Activated CD4-positive, alpha-beta T cell treated with anti-CD3 and anti-CD28 coated beads for 24 hours (primary cell): ENCODE measurements at regions not wholly inside any gene's neighbourhood (a gene's known extent, or its start where the extent isn't known, plus 50 kb on each side); places are given as distances from the start of the nearest gene placed in this dataset.
"Not testable (repeated sequence)": the region's sequence is repeated elsewhere in the genome, so short reads cannot be mapped to it uniquely, and the experiment has no call there.

Experiments used
- DNase-seq, 2 donors: peaks; one replicate each; pipeline ENCODE4 v3.0.0-alpha.2; 2020; ENCODE audit warnings: low read depth in 2 of 2

- no peak for DNase-seq
Observed at GRCh38 chr6:149127212-149127611, 190.3 kb upstream of the TAB2 start.

DNA sequence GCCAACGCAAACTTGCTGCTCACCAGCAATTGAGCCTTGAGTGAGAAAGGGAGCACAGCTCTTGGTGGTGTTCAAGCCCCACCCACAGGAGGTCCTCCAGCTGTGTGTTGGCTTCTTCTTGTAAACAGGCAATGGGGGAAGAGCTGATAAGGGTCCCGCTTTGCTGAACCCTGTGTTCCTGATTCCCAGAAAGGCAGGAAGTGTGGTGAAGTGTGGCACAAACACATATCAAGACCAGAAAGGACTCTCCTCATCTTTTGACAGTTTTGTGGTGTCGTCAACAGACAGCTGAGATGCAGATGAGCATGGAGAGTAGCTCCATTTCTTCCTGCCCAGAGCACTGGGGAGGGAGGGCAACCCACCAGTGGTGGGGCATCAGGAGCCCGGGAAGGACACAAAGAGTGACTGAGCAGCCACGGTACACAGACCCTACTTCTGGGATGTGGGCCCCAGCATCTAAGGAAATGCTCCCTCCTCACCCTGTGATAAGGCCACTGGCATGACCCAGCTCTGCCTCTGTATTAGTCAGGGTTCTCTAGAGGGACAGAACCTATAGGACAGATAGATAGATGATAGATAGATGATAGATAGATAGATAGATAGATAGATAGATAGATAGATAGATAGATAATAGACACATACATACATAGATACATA, 188.9 kb upstream of the TAB2 start:
- DNase-seq = no peak

GRCh38 chr6:149129371-149130077, 188.0 kb upstream of the TAB2 start:
- no peak for DNase-seq

DNA sequence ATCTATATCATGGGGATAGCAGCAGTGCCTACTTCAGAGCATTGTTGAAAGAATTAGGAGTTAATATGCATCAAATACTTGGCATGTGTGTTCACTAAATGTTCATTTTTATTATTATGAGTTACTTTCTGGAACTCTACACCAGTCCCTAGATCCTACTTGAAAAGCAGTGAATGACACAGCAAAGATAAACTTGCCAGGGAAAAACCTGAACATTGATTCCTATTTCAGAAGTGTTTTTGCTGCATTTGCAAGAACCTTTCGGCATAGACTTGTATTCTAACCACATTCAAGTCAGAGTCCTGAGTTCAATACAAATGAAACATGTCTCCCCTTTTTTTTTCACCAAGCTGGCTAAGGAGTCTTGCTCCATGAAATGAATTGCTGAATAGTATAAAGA, 187.4 kb upstream of the TAB2 start:
- no peak for DNase-seq

DNA sequence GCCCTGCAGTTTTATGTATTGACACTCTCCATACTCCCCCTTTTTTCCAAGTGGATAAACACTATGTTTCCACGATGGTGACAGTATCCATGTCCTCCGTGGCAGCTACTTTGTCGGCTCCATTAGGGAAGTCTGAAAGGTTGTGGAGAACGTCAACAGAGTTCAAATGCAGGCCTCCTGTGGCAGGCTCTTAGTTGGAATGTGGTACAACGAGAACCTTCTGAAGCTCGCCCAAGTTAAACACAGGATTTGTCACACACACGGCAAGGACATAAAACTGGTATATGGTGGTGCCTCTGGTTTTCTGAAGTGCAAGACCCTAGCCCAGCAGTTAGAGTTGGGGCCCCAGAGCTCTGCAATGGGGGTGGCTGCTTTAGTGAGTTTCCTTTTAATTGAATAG, 187.0 kb upstream of the TAB2 start:
- no peak for DNase-seq

- DNase-seq = no peak
Observed at GRCh38 chr6:149131891-149132290, 185.6 kb upstream of the TAB2 start.

DNA sequence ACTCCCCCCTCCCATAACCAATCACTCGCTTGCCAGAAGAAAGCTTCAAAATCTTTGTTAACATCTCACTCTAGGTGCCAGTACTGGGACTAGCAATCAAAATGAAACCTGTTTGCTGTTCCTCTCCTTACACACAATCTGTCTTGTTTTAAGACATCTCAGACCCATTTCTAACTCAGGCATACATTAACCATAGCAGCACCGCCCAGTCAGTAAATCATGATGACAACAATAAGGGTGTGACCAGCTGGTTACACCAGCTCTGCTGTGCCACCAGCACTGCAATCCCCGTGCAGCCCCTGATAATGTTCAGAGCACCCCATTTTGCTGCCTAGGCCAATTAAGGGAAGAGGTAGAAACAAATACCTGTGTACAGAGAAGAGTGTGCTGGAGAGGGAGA, 185.2 kb upstream of the TAB2 start:
- DNase-seq = no peak

DNA sequence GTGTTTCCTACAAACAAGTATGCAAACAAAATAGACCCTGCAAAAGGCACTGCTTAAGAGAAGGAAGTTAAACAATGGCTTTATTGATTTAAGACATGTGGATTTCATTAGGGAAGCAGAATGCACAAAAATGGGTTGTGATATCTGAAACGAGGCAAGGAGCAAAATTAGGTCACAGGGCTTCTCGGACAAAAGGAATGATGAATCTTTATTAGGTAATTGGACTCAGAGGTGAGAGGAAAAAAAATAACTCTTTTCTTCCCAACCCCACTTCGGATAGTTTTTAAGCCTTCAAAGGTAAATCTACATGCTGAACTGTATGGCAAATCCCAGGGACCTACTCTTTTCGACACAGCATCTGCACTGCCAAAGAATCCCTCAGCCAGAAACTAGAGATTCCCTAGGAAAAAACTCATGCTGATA, 183.0 kb upstream of the TAB2 start:
- DNase-seq = no peak

DNA sequence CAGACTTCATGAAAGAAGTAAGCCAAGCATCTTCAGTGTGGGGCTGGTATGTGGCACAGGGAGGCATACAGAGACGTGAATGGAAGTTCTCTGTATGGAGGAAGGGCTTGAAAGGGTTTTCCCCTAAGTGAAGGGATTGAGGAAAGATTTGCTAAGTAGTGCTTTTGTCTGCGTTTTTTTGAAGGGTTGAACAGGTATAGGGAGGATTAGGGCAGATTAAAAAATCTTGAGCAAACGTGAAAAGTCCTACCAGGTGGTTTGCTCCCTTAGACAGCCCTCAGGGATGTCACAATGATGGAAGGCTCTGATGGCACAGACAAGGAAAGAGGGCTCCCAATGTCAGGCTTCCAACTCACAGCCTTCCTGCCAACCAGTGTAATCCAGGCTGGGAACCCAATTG, 181.7 kb upstream of the TAB2 start:
- no peak for DNase-seq

DNA sequence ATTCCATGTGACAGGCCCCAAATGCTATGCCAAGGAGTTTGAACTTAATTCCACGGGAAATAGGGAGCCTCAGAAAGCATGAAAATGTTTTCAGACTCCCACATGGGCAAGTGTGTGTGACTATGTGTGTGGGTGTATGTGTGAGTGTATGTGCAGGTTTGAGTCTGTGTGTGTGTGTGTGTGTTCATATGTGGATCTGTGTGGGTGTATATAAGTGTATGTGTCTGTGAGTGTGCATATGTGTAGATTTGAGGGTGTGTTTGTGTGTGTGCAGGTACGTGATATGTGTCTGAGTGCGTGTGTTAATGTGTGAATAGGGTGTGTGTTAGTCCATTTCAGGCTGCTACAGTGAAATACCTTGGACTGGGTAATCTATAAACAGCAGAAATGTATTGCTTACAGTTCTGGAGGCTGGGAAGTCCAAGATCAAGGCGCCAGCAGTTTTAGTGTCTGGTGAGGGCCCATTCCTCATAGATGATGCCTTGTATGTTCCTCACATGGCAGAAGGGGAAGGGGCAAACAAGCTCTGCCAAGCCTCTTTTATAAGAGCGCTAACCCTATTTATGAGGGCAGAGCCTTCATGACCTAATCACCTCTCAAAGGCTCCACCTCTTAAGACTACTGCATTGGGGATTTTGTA, 181.1 kb upstream of the TAB2 start:
- DNase-seq = no peak

- no peak for DNase-seq
Observed at GRCh38 chr6:149136913-149137286, 180.6 kb upstream of the TAB2 start.

DNA sequence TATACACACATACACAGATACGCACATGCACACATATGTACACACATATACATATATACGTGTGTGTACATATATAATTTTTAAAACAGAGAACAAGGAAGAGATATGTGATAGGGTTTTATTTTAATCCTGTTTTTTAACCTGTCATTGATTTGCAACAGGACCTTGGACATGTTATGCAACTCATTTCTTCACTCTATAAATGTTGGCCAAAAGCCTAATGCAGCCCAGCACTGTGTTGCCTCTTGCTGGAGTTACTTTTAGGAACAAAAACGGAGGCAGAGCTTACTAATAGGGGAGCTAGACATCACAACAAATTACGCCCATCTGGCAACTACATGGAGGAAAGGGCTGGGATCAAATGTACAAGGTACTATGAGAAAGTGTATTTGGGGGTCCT, 179.9 kb upstream of the TAB2 start:
- no peak for DNase-seq

DNA sequence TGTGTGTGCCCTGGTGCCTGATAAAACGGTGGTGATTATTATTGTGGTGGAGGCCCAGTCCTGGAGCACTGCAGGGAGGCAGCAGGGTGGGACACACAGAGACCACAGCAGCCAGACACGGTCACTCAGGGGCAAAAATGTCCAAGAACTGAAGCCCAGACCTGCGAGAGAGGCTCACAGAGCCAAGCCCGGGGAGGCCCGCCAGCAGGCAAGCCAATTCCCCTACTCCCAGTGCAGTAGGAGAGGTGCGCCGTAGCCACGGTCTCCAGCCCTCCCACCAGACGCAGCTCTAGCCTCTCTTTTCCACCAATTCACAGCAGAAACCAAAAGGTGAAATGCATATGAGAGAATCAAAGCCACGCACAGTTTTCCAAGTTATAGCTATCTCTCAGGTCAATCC, 179.4 kb upstream of the TAB2 start:
- DNase-seq = no peak

- no peak for DNase-seq
Observed at GRCh38 chr6:149138699-149139294, 178.7 kb upstream of the TAB2 start.

DNA sequence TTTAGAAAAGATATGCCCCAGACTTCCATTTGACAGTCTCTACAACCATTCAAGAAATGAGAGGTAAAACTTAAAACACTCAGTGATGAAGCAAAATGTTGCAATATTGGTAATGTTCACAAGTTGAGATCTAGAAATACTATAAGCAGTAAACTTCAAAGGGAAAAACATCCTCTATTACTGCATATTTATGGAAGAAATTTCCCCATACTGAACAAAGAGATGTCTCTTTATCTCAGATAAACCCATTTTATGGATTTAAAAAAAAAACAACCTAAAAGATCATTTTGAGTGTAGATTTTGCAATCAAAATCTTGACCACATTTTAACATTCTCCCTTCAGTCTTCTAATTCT, 177.8 kb upstream of the TAB2 start:
- DNase-seq = no peak

DNA sequence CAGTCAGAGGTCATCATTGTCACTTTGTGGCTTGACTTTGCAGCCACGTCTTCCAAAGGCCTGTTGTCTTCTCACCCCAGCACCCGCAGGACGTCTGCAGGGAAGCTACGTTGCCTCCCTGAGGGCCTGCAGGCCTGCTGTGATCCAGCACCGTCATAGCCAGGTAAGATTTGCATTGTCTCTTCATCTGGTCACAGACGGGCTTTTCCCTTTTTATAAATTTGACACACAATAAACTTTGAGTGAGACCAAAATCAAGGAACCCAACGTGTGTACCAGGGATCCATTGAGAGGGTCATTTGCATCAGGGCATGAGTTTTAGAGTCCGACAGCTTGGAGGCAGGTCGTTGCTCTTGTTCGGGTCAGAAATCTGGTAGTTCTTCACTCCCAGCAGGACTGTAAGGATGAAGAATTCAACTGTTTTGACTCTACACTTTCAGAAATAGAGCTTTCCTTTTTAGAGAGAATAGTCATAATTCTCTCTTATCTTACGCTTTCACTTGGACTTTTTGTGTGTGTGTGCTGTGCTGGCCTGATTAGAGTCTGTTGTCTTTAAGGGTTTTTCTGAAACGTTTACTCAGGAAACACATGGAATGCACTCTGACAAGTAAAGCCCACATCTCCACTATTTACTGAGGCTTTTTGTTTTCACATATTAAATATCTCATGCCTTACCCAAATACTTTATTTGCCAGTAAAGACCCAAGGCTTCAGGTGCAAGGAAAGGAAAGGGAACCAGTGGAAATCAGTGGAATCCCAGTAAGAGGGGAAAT, 177.2 kb upstream of the TAB2 start:
- DNase-seq = peak in 1 of 2 donors; percentile 29

- no peak for DNase-seq
Observed at GRCh38 chr6:149140910-149141290, 176.6 kb upstream of the TAB2 start.

DNA sequence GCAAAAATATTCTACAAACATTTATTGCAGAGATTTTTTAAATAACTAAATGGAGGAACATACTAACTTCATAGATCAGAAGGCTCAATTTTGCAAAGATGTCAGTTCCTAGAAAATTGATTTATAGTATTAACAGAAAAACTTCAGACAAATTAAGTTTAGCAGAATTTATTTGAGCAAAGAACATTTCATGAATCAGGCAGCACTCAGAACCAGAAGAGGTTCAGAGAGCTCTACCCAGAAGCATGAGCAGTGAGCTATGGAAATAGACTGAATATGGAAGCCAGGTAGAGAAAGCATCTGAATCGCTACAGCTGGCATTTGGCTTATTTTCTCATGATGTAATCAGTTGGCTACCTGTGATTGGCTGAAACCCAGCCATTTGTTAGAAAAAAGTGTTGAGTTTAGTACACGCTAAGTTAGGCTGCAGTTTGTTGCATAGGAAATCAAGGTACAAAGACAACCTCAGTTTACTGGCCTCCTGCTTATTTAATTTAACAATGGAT, 174.5 kb upstream of the TAB2 start:
- no peak for DNase-seq

DNA sequence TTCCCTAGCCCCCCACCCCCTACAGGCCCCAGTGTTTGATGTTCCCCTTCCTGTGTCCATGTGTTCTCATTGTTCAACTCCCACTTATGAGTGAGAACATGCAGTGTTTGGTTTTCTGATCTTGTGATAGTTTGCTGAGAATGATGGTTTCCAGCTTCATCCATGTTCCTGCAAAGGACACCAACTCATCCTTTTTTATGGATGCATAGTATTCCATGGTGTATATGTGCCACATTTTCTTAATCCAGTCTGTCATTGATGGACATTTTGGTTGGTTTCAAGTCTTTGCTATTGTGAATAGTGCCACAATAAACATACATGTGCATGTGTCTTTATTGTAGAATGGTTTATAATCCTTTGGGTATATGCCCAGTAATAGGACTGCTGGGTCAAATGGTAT, 171.7 kb upstream of the TAB2 start:
- DNase-seq = not testable (repeated sequence)

DNA sequence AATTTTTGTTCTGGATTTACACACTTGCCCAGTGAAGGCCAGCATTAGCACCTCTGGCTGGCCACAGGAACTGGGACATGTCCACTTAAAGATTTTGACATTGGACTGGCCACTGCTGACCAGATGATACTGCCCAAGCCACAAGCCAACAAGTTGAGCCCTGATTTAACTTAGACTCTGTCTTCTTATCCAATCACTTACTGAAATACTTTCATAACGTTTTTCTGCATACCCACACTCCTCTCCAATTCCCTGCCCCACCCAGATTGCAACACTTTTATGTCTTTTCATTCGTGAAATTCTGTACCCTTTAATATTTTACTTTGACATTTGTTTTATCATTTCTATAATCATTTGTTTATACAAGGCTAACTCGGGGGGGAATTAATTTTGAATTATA, 170.3 kb upstream of the TAB2 start:
- no peak for DNase-seq

DNA sequence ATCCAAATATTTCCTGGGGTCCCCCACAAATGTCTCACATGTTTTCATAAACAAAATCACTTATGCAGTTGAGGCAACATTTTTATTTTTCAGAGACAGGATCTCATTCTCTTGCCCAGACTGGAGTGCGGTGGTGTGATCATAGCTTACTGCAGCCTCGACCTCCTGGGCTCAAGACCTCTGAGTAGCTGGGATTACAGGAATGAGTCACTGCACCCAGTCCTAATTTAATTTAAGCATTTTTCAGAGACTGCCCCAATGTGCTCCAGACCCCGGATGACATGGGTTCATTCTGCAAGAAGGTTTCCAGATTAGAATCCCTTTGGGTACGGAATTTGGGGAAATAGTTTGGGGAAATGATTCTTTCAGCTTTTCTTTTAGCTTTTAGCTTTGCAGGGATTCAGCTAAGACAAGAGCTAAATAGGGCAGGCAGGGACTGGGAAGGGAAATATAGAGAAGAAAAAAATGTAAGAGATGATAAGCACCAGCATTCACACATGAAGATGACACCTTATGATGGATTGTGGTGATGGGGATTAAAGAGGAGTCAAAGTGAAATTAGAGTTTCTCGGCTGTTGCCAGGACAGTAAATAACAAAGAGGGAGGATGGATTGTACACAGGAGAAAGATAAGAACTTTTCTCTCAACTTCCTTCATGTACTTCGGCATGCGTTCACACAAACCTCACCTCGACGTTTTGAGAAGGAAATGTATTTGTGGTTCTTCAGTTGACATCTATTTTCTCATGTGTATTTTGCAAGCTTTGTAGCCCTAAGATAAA, 169.4 kb upstream of the TAB2 start:
- no peak for DNase-seq
